GM21825 (cell line): ENCODE measurements at regions not wholly inside any gene's neighbourhood (a gene's known extent, or its start where the extent isn't known, plus 50 kb on each side); places are given as distances from the start of the nearest gene placed in this dataset.

Source experiments
- ATAC-seq: cut with Tn5 transposase; IDR thresholded peaks from one replicate; pipeline ENCODE4 v1.9.1; 2021; ENCODE audit warnings: mild to moderate bottlenecking, moderate library complexity; ENCODE audit not compliant: unreplicated experiment

GRCh38 chr14:51539571-51540037, 112.1 kb upstream of the FRMD6 start:
- no peak for ATAC-seq

- ATAC-seq: no peak
Measured at GRCh38 chr14:51540364-51540763, 111.3 kb upstream of the FRMD6 start.

GRCh38 chr14:51544471-51544870, 107.2 kb upstream of the FRMD6 start:
- ATAC-seq: no peak

- ATAC-seq: no peak
Measured at GRCh38 chr14:51544901-51545300, 106.8 kb upstream of the FRMD6 start.

- ATAC-seq: no peak
Measured at GRCh38 chr14:51545396-51545795, 106.3 kb upstream of the FRMD6 start.

- ATAC-seq: no peak
Measured at GRCh38 chr14:51546099-51546498, 105.6 kb upstream of the FRMD6 start.

- ATAC-seq: no peak
Measured at GRCh38 chr14:51546603-51547258, 105.0 kb upstream of the FRMD6 start.

GRCh38 chr14:51547260-51547659, 104.5 kb upstream of the FRMD6 start:
- no peak for ATAC-seq

- no peak for ATAC-seq
Measured at GRCh38 chr14:51547701-51548100, 104.0 kb upstream of the FRMD6 start.

GRCh38 chr14:51548187-51548586, 103.5 kb upstream of the FRMD6 start:
- ATAC-seq: no peak

- ATAC-seq: no peak
Measured at GRCh38 chr14:51550636-51551035, 101.1 kb upstream of the FRMD6 start.

- no peak for ATAC-seq
Measured at GRCh38 chr14:51552275-51552674, 99.4 kb upstream of the FRMD6 start.

- ATAC-seq: no peak
Measured at GRCh38 chr14:51552768-51553404, 98.8 kb upstream of the FRMD6 start.

- ATAC-seq: no peak
Measured at GRCh38 chr14:51554339-51554920, 97.3 kb upstream of the FRMD6 start.

- ATAC-seq: no peak
Measured at GRCh38 chr14:51554953-51555352, 96.8 kb upstream of the FRMD6 start.

GRCh38 chr14:51561141-51561540, 90.6 kb upstream of the FRMD6 start:
- ATAC-seq: no peak

- ATAC-seq: no peak
Measured at GRCh38 chr14:51562816-51563215, 88.9 kb upstream of the FRMD6 start.

GRCh38 chr14:51563560-51563959, 88.2 kb upstream of the FRMD6 start:
- no peak for ATAC-seq

- ATAC-seq: no peak
Measured at GRCh38 chr14:51564460-51564859, 87.2 kb upstream of the FRMD6 start.

- ATAC-seq: no peak
Measured at GRCh38 chr14:51564986-51565604, 86.6 kb upstream of the FRMD6 start.

GRCh38 chr14:51566831-51567582, 84.7 kb upstream of the FRMD6 start:
- ATAC-seq: no peak
